Esophagus muscularis mucosa (tissue), 4 donors: ENCODE measurements at regions not wholly inside any gene's neighbourhood (a gene's known extent, or its start where the extent isn't known, plus 50 kb on each side); places are given as distances from the start of the nearest gene placed in this dataset.

ENCODE experiments used
- EP300 ChIP-seq: sonication (generic); formaldehyde crosslinking; IDR thresholded peaks from one replicate; pipeline ENCODE4 v1.6.1; 2017; ENCODE audit warnings: antibody characterized with exemption
- POLR2A ChIP-seq: fragments of 450-650 bp; IDR thresholded peaks from one replicate; pipeline ENCODE4 v1.6.1; 2017; ENCODE audit warnings: antibody characterized with exemption, moderate library complexity, mild to moderate bottlenecking, low read depth
- POLR2AphosphoS5 ChIP-seq, 2 donors: sonication (generic); formaldehyde crosslinking; IDR thresholded peaks; one replicate each; pipeline ENCODE4 v1.6.1; 2017; ENCODE audit warnings: antibody characterized with exemption in 2 of 2
- TF ChIP-seq, protein P1 (sequence below), 3 experiments: fragments of 200-600 bp in 2 of 3; fragments of 450-650 bp in 1 of 3; sonication (generic) in 2 of 3; IDR thresholded peaks; one replicate each; pipeline ENCODE4 v1.5.1; 2017 to 2019; ENCODE audit warnings: antibody characterized with exemption in 3 of 3, mild to moderate bottlenecking in 2 of 3, moderate library complexity in 1 of 3

DNA sequence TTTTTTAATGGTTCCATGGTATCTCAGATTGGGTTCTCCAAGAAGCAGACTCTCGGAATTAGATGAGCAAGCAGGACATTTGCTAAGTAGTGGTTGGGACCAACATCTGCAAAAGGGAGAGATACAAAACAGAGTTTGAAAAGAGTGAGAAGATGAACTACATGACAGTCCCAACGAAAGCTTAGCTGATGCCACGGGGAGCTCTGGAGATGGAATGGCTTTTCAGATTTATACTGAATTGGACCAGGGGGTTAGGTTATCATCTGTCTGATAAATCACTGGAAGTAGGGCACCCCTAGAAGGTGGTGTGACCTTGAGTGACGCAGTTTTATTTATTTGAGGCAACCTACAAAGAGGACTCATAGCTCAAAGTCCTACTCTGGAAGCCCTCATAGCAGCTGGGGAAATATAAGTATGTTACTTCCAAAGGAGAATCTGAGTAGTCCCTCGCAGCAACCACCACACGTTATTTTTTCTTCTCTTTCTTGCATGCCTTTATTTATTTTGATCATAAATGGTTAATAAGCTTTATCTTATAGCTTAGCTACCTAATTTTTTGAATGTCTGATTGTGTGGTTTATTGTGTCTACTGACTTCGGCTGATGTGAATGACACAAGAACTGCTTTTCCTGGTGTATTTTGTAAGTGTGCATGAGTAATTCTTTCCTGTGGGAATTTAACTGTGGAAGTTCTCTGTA lies 815.4 kb downstream of the SQOR start:
- TF ChIP-seq, protein P1, sequence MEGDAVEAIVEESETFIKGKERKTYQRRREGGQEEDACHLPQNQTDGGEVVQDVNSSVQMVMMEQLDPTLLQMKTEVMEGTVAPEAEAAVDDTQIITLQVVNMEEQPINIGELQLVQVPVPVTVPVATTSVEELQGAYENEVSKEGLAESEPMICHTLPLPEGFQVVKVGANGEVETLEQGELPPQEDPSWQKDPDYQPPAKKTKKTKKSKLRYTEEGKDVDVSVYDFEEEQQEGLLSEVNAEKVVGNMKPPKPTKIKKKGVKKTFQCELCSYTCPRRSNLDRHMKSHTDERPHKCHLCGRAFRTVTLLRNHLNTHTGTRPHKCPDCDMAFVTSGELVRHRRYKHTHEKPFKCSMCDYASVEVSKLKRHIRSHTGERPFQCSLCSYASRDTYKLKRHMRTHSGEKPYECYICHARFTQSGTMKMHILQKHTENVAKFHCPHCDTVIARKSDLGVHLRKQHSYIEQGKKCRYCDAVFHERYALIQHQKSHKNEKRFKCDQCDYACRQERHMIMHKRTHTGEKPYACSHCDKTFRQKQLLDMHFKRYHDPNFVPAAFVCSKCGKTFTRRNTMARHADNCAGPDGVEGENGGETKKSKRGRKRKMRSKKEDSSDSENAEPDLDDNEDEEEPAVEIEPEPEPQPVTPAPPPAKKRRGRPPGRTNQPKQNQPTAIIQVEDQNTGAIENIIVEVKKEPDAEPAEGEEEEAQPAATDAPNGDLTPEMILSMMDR (IDR thresholded peaks at IDR 0.05) = no peak
- no peak for TF ChIP-seq POLR2A
- TF ChIP-seq EP300 = no peak
- TF ChIP-seq POLR2AphosphoS5 (IDR thresholded peaks at IDR 0.05) = no peak
